IMR-90 (cell line): ENCODE measurements at regions not wholly inside any gene's neighbourhood (a gene's known extent, or its start where the extent isn't known, plus 50 kb on each side); places are given as distances from the start of the nearest gene placed in this dataset.

Source experiments
- ATAC-seq: fragments of 200-7000 bp; cut with Tn5 transposase; 2 replicates; pipeline ENCODE4 v1.9.1; 2020; ENCODE audit warnings: low read depth, mild to moderate bottlenecking, moderate library complexity
- BruUV-seq: library from RNA; stranded (reverse); fragments of 400-500 nt; replicated peaks from 2 replicates; lab custom pipeline; 2021; lab: Mats Ljungman, UMichigan
- CTCF ChIA-PET: fragments of 300-600 bp; formaldehyde crosslinking; extraction: SDS; loops from one replicate; lab custom pipeline; 2021; ENCODE audit warnings: antibody characterized with exemption; lab: Yijun Ruan, JAX
- POLR2A ChIA-PET: fragments of 300-600 bp; sonication (Branson Sonifier 250); formaldehyde crosslinking; loops from one replicate; lab custom pipeline; 2022; ENCODE audit warnings: antibody characterized with exemption; ENCODE audit not compliant: unreplicated experiment; lab: Charles Lee
- DNase-seq: peaks from one replicate; pipeline ENCODE4 v3.0.0; 2013
- H2AFZ ChIP-seq: replicated peaks from 2 replicates; pipeline ENCODE3; 2013; ENCODE audit warnings: low read length, mild to moderate bottlenecking; ENCODE audit not compliant: poor library complexity
- H2AK5ac ChIP-seq: 2 replicates; pipeline ENCODE4 v1.6.1; 2013; ENCODE audit warnings: low read depth, low read length, inconsistent platforms
- H2AK9ac ChIP-seq: replicated peaks from 2 replicates; pipeline ENCODE3; 2013; ENCODE audit warnings: mild to moderate bottlenecking, low read depth, low read length, moderate library complexity; ENCODE audit not compliant: poor library complexity
- H2BK120ac ChIP-seq: 2 replicates; pipeline ENCODE4 v1.6.1; 2013; ENCODE audit warnings: low read depth, low read length, inconsistent platforms
- H2BK15ac ChIP-seq: 3 replicates; pipeline ENCODE4 v1.6.1; 2013; ENCODE audit warnings: low read depth, low read length, inconsistent platforms
- H2BK20ac ChIP-seq: 2 replicates; pipeline ENCODE4 v1.6.1; 2013; ENCODE audit warnings: low read depth, mild to moderate bottlenecking, inconsistent platforms, low read length, moderate library complexity
- H2BK5ac ChIP-seq: 2 replicates; pipeline ENCODE4 v1.6.1; 2013; ENCODE audit warnings: mild to moderate bottlenecking, low read depth, low read length, inconsistent platforms; ENCODE audit not compliant: poor library complexity, severe bottlenecking
- H3K14ac ChIP-seq: replicated peaks from 2 replicates; pipeline ENCODE4 v1.6.1; 2013; ENCODE audit warnings: low read depth, low read length, inconsistent platforms
- H3K18ac ChIP-seq: 2 replicates; pipeline ENCODE4 v1.6.1; 2013; ENCODE audit warnings: low read depth, low read length, control low read depth
- H3K23ac ChIP-seq: 2 replicates; pipeline ENCODE4 v1.6.1; 2013; ENCODE audit warnings: low read depth, low read length, inconsistent platforms
- H3K27ac ChIP-seq: 2 replicates; pipeline ENCODE4 v1.5.1; 2013; ENCODE audit warnings: mild to moderate bottlenecking, control low read depth, low read length; ENCODE audit not compliant: insufficient read depth
- H3K27me3 ChIP-seq: 2 replicates; pipeline ENCODE4 v1.6.1; 2013; ENCODE audit warnings: low read length; ENCODE audit not compliant: control insufficient read depth, insufficient read depth
- H3K36me3 ChIP-seq: 2 replicates; pipeline ENCODE4 v1.6.1; 2013; ENCODE audit warnings: low read length, mixed read lengths; ENCODE audit not compliant: control insufficient read depth, insufficient read depth
- H3K4ac ChIP-seq: 2 replicates; pipeline ENCODE4 v1.6.1; 2013; ENCODE audit warnings: low read depth, low read length, inconsistent platforms
- H3K4me1 ChIP-seq: 2 replicates; pipeline ENCODE4 v1.6.1; 2013; ENCODE audit warnings: low read length, mixed read lengths; ENCODE audit not compliant: control insufficient read depth, insufficient read depth
- H3K4me2 ChIP-seq: 2 replicates; pipeline ENCODE4 v1.6.1; 2013; ENCODE audit warnings: low read depth, mild to moderate bottlenecking, control low read depth, low read length, moderate library complexity
- H3K4me3 ChIP-seq: 2 replicates; pipeline ENCODE4 v1.5.1; 2013; ENCODE audit warnings: low read depth, mild to moderate bottlenecking, control low read depth, low read length, moderate library complexity; ENCODE audit not compliant: insufficient read depth
- H3K56ac ChIP-seq: 2 replicates; pipeline ENCODE4 v1.6.1; 2013; ENCODE audit warnings: low read length, inconsistent platforms; ENCODE audit not compliant: insufficient read depth; ENCODE audit errors: extremely low read depth
- H3K79me1 ChIP-seq, 2 experiments: 2 replicates each; pipeline ENCODE4 v1.6.1; 2013; ENCODE audit warnings: low read length in 2 of 2, inconsistent platforms in 1 of 2, low read depth in 1 of 2
- H3K9ac ChIP-seq: 2 replicates; pipeline ENCODE4 v1.6.1; 2013; ENCODE audit warnings: low read depth, low read length, control low read depth
- H3K9me1 ChIP-seq: 2 replicates; pipeline ENCODE4 v1.6.1; 2013; ENCODE audit warnings: low read length, inconsistent platforms; ENCODE audit not compliant: insufficient read depth
- H3K9me3 ChIP-seq: 2 replicates; pipeline ENCODE4 v1.6.1; 2013; ENCODE audit warnings: low read length; ENCODE audit not compliant: control insufficient read depth, insufficient read depth
- H4K20me1 ChIP-seq: 2 replicates; pipeline ENCODE4 v1.6.1; 2013; ENCODE audit warnings: low read length, inconsistent platforms; ENCODE audit not compliant: insufficient read depth
- H4K5ac ChIP-seq: 2 replicates; pipeline ENCODE4 v1.6.1; 2013; ENCODE audit warnings: mild to moderate bottlenecking, low read depth, low read length, control low read depth
- H4K8ac ChIP-seq, 2 experiments: 2 replicates each; pipeline ENCODE4 v1.6.1; 2013; ENCODE audit warnings: low read depth in 2 of 2, low read length in 2 of 2, control low read depth in 1 of 2, inconsistent platforms in 1 of 2
- H4K91ac ChIP-seq: 2 replicates; pipeline ENCODE4 v1.6.1; 2013; ENCODE audit warnings: low read depth, low read length, inconsistent platforms; ENCODE audit not compliant: insufficient read depth
- MAFK ChIP-seq: IDR thresholded peaks from 2 replicates; pipeline ENCODE4 v1.6.1; 2012; ENCODE audit warnings: low read depth, low read length, improper control_type of control experiment
- NFE2L2 ChIP-seq: fragments of 150-350 bp; IDR thresholded peaks from 2 replicates; pipeline ENCODE4 v1.6.1; 2016; ENCODE audit warnings: low read depth, mild to moderate bottlenecking, low read length
- POLR2A ChIP-seq: IDR thresholded peaks from 2 replicates; pipeline ENCODE4 v1.6.1; 2012; ENCODE audit warnings: mild to moderate bottlenecking, low read depth, low read length
- RFX5 ChIP-seq: IDR thresholded peaks from 2 replicates; pipeline ENCODE4 v1.8.0; 2012; ENCODE audit warnings: low read depth, mild to moderate bottlenecking, low read length, moderate library complexity
- SMC3 ChIP-seq: fragments of 150-350 bp; IDR thresholded peaks from 2 replicates; pipeline ENCODE4 v1.6.1; 2016; ENCODE audit warnings: low read depth, mild to moderate bottlenecking, antibody characterized with exemption, low read length, moderate library complexity
- WGBS, 2 experiments: methylation state at CpG; one replicate each; pipeline versions ENCODE4 v1.1.5 to v1.1.7; 2013; ENCODE audit warnings: missing lambda C conversion rate in 2 of 2; ENCODE audit not compliant: insufficient read length in 1 of 2; ENCODE audit errors: extremely low coverage in 2 of 2; 5-methylcytosine and 5-hydroxymethylcytosine counted together
- dilution Hi-C: fragments of 300-500 bp; cut with HindIII; formaldehyde crosslinking; loops from one replicate; pipeline ENCODE4 v1.14.3; 2018; ENCODE audit warnings: low sequenced_read_pairs; ENCODE audit not compliant: unreplicated experiment
- in situ Hi-C: fragments of 300-500 bp; cut with MboI; formaldehyde crosslinking; loops from 3 replicates; pipeline ENCODE4 v1.14.3; 2019; ENCODE audit warnings: low sequenced_read_pairs, inconsistent platforms, mixed read lengths
- intact Hi-C: fragments of 100-400 bp; cut with micrococcal nuclease; formaldehyde crosslinking; loops from 2 replicates; pipeline ENCODE4 v1.10.0; 2022

DNA sequence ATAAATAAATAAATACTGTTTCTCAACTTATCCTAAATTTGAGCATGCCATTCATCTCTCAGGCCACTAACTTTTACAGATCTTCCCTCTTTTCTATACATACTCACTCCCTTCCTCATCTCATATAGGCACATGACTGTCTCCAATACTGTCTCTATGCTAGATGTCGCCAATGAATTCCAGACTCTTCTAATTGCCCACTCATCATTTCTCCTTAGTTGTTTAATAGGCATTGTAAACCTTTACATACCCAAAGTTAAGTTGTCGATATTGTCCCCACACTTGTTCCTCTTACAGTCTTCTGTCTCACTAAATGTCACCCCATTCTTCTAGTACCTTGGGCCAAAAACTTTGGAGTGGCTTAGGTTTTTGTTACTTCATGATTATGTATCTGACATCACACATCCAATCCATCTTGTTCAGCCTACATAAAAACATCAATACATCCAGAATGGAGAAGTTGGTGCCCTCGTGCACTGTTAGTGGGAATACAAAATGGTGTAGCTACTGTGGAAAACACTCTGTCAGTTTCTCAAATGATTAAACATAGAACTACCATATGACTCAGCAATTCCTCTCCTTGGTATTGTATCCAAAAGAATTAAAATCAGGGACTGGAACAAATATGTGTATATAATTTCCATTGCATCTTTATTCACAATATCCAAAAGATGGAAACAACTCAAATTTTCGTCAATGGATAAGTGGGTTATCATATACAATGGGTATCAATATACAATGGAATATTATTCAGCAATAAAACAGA is 935.1 kb downstream of the SLC4A3 start:
- H2AK5ac ChIP-seq = no peak overlapping the region
- 0 out of 2 replicates have a peak overlapping the region, but pooled peaks have one; percentile 29 for H2BK120ac ChIP-seq
- H3K18ac ChIP-seq = peak overlapping the region; percentile 88; the same call in 1 of the 2 replicates
- TF ChIP-seq SMC3 = no peak
- no peak for TF ChIP-seq POLR2A
- peak; percentile 58 for TF ChIP-seq MAFK
- TF ChIP-seq NFE2L2 = peak; percentile 89
- no peak for TF ChIP-seq RFX5
- no peak overlapping the region for H2AK9ac ChIP-seq
- H3K27me3 ChIP-seq = no peaks in the 10 kb centered on the region
- no peak overlapping the region for H4K91ac ChIP-seq
- no peak overlapping the region for H3K9ac ChIP-seq
- intact Hi-C loops = no loop called here
- peak overlapping the region; percentile 72; the same call in 1 of the 2 replicates for H3K14ac ChIP-seq
- in situ Hi-C loops = no loop called here
- POLR2A ChIA-PET = no interaction called here
- no peak overlapping the region for H2BK15ac ChIP-seq
- H2BK20ac ChIP-seq = no peak overlapping the region
- no TSS peak for BruUV-seq
- H2AFZ ChIP-seq = no peak overlapping the region
- H3K9me1 ChIP-seq = no peaks in the 10 kb centered on the region
- H3K36me3 ChIP-seq = no peaks in the 10 kb centered on the region
- no peak overlapping the region for H2BK5ac ChIP-seq
- dilution Hi-C loops = no loop called here
- H4K5ac ChIP-seq = peak overlapping the region; percentile 42; the same call in 1 of the 2 replicates
- no peak for ATAC-seq
- no peaks in the 10 kb centered on the region for H3K79me1 ChIP-seq
- no peak overlapping the region for H3K23ac ChIP-seq
- H3K4ac ChIP-seq = peak overlapping the region; percentile 7; the same call in 1 of the 2 replicates
- no peaks in the 10 kb centered on the region for H4K20me1 ChIP-seq
- CTCF ChIA-PET = no interaction called here
- no peak overlapping the region for H3K27ac ChIP-seq
- H3K4me2 ChIP-seq = no peak overlapping the region
- no peaks in the 10 kb centered on the region for H3K9me3 ChIP-seq
- no peak for DNase-seq
- H3K56ac ChIP-seq = no peak overlapping the region
- H4K8ac ChIP-seq = no peak overlapping the region
- no peaks in the 10 kb centered on the region for H3K4me1 ChIP-seq
- WGBS, 2 experiments = no CpG with 5 or more reads among the region's 4 CpGs
- no peak overlapping the region for H3K4me3 ChIP-seq
